ENCODE measurements at regions not wholly inside any gene's neighbourhood (a gene's known extent, or its start where the extent isn't known, plus 50 kb on each side); places are given as distances from the start of the nearest gene placed in this dataset.
A peak's percentile ranks its signal among the peaks of the same experiment; 100 is the strongest.

GRCh38 chr2:12436935-12437561 is 279.7 kb upstream of the TRIB2 start:
- no peak for DNase-seq (ENCODE audit: low read depth)
- no peak for TF ChIP-seq CTCF (conservative IDR thresholded peaks at IDR 0.05; ENCODE audit: low read length)

GRCh38 chr2:12440731-12441130 is 276.0 kb upstream of the TRIB2 start:
- peak; percentile 36 for DNase-seq (ENCODE audit: low read depth)
- H3K4me3 ChIP-seq (ENCODE audit: low read length): no peak overlapping the region
- no peak for TF ChIP-seq CTCF (conservative IDR thresholded peaks at IDR 0.05; ENCODE audit: low read length)

More at GRCh38 chr2:12436935-12437561, 279.7 kb upstream of the TRIB2 start:
- H3K4me3 ChIP-seq (ENCODE audit: low read length): no peak overlapping the region

- DNase-seq (ENCODE audit: low read depth): no peak
- no peak overlapping the region for H3K4me3 ChIP-seq (ENCODE audit: low read length)
- TF ChIP-seq CTCF (conservative IDR thresholded peaks at IDR 0.05; ENCODE audit: low read length): no peak
Measured at GRCh38 chr2:12441750-12442475, 274.8 kb upstream of the TRIB2 start.

GRCh38 chr2:12442476-12442847 is 274.3 kb upstream of the TRIB2 start:
- no peak for TF ChIP-seq CTCF (conservative IDR thresholded peaks at IDR 0.05; ENCODE audit: low read length)
- no peak overlapping the region for H3K4me3 ChIP-seq (ENCODE audit: low read length)
- no peak for DNase-seq (ENCODE audit: low read depth)

GRCh38 chr2:12448846-12449505 is 267.8 kb upstream of the TRIB2 start:
- DNase-seq (ENCODE audit: low read depth): peak; percentile 63
- 0 out of 2 replicates have a peak, but pooled peaks have one; percentile 4 for TF ChIP-seq CTCF (conservative IDR thresholded peaks at IDR 0.05; ENCODE audit: low read length)
- H3K4me3 ChIP-seq (ENCODE audit: low read length): no peak overlapping the region

GRCh38 chr2:12451726-12452125 is 265.0 kb upstream of the TRIB2 start:
- no peak overlapping the region for H3K4me3 ChIP-seq (ENCODE audit: low read length)
- no peak for DNase-seq (ENCODE audit: low read depth)
- TF ChIP-seq CTCF (conservative IDR thresholded peaks at IDR 0.05; ENCODE audit: low read length): no peak

Measured in AG10803 (cell line).